H9 (cell line): ENCODE measurements at regions not wholly inside any gene's neighbourhood (a gene's known extent, or its start where the extent isn't known, plus 50 kb on each side); places are given as distances from the start of the nearest gene placed in this dataset.

Experiments
- DNase-seq: peaks from one replicate; pipeline ENCODE4 v3.0.0-alpha.2; 2017
- H2AFZ ChIP-seq: one replicate; pipeline ENCODE4 v1.6.1; 2013; ENCODE audit warnings: mild to moderate bottlenecking, low read length, control low read depth, moderate library complexity
- H2AK5ac ChIP-seq: 2 replicates; pipeline ENCODE4 v1.6.1; 2013; ENCODE audit warnings: low read length, control low read depth, mixed read lengths; ENCODE audit not compliant: insufficient read length
- H2BK120ac ChIP-seq: one replicate; pipeline ENCODE4 v1.6.1; 2013; ENCODE audit warnings: low read depth, mild to moderate bottlenecking, low read length, control low read depth, inconsistent platforms; ENCODE audit not compliant: poor library complexity, severe bottlenecking
- H2BK12ac ChIP-seq: 2 replicates; pipeline ENCODE4 v1.6.1; 2013; ENCODE audit warnings: low read length, control low read depth, mixed read lengths, low read depth; ENCODE audit not compliant: insufficient read length
- H2BK15ac ChIP-seq: 2 replicates; pipeline ENCODE4 v1.6.1; 2013; ENCODE audit warnings: low read depth, low read length, control low read depth
- H2BK20ac ChIP-seq: one replicate; pipeline ENCODE4 v1.6.1; 2013; ENCODE audit warnings: low read depth, mild to moderate bottlenecking, low read length, control low read depth, inconsistent platforms; ENCODE audit not compliant: poor library complexity, severe bottlenecking
- H2BK5ac ChIP-seq: 2 replicates; pipeline ENCODE4 v1.6.1; 2013; ENCODE audit warnings: low read length, control low read depth, mixed read lengths; ENCODE audit not compliant: insufficient read length
- H3K14ac ChIP-seq: 2 replicates; pipeline ENCODE4 v1.6.1; 2013; ENCODE audit warnings: low read length, control low read depth; ENCODE audit not compliant: insufficient read depth
- H3K18ac ChIP-seq: 2 replicates; pipeline ENCODE4 v1.6.1; 2013; ENCODE audit warnings: low read depth, mild to moderate bottlenecking, mixed read lengths, low read length, control low read depth; ENCODE audit not compliant: insufficient read length
- H3K23ac ChIP-seq: 2 replicates; pipeline ENCODE4 v1.6.1; 2013; ENCODE audit warnings: low read length, control low read depth, mixed read lengths, low read depth; ENCODE audit not compliant: insufficient read length
- H3K23me2 ChIP-seq: 2 replicates; pipeline ENCODE4 v1.6.1; 2013; ENCODE audit warnings: low read depth, mild to moderate bottlenecking, mixed read lengths, low read length, control low read depth; ENCODE audit not compliant: insufficient read length, poor library complexity, severe bottlenecking
- H3K27ac ChIP-seq: 2 replicates; pipeline ENCODE4 v1.5.1; 2013; ENCODE audit warnings: low read length, control low read depth, mixed read lengths, low read depth; ENCODE audit not compliant: insufficient read length
- H3K27me3 ChIP-seq: 2 replicates; pipeline ENCODE4 v1.6.1; 2013; ENCODE audit warnings: low read length, control low read depth, inconsistent platforms; ENCODE audit not compliant: insufficient read depth
- H3K4ac ChIP-seq: 2 replicates; pipeline ENCODE4 v1.6.1; 2013; ENCODE audit warnings: low read depth, mild to moderate bottlenecking, control low read depth, inconsistent platforms, low read length, moderate library complexity
- H3K4me1 ChIP-seq: 2 replicates; pipeline ENCODE4 v1.6.1; 2013; ENCODE audit warnings: low read length, control low read depth, inconsistent platforms; ENCODE audit not compliant: insufficient read depth
- H3K4me2 ChIP-seq: 2 replicates; pipeline ENCODE4 v1.6.1; 2013; ENCODE audit warnings: low read length, control low read depth, mixed read lengths; ENCODE audit not compliant: insufficient read length, insufficient read depth
- H3K56ac ChIP-seq: 2 replicates; pipeline ENCODE4 v1.6.1; 2013; ENCODE audit warnings: low read depth, mild to moderate bottlenecking, mixed read lengths, low read length, control low read depth; ENCODE audit not compliant: insufficient read length
- H3K79me1 ChIP-seq: 2 replicates; pipeline ENCODE4 v1.6.1; 2013; ENCODE audit warnings: low read depth, mild to moderate bottlenecking, moderate library complexity, low read length, control low read depth, inconsistent platforms; ENCODE audit not compliant: insufficient read depth, poor library complexity, severe bottlenecking
- H3K79me2 ChIP-seq: 2 replicates; pipeline ENCODE4 v1.6.1; 2013; ENCODE audit warnings: low read length, control low read depth, inconsistent platforms; ENCODE audit not compliant: insufficient read depth
- H3K9ac ChIP-seq: 2 replicates; pipeline ENCODE4 v1.6.1; 2013; ENCODE audit warnings: low read length, control low read depth, mixed read lengths; ENCODE audit not compliant: insufficient read length; ENCODE audit errors: extremely low read depth
- H3K9me3 ChIP-seq: one replicate; pipeline ENCODE4 v1.6.1; 2013; ENCODE audit warnings: low read depth, low read length, inconsistent platforms; ENCODE audit not compliant: control insufficient read depth
- H3T11ph ChIP-seq: one replicate; pipeline ENCODE4 v1.6.1; 2013; ENCODE audit warnings: mild to moderate bottlenecking, low read length, control low read depth, inconsistent platforms
- H4K20me1 ChIP-seq: one replicate; pipeline ENCODE4 v1.6.1; 2013; ENCODE audit not compliant: control insufficient read depth, insufficient read length, insufficient read depth
- H4K5ac ChIP-seq: 2 replicates; pipeline ENCODE4 v1.6.1; 2013; ENCODE audit warnings: low read depth, mild to moderate bottlenecking, mixed read lengths, low read length, control low read depth; ENCODE audit not compliant: insufficient read length
- H4K8ac ChIP-seq: replicated peaks from 2 replicates; pipeline ENCODE4 v1.6.1; 2013; ENCODE audit warnings: low read length, control low read depth, mixed read lengths, low read depth; ENCODE audit not compliant: insufficient read length
- H4K91ac ChIP-seq: 2 replicates; pipeline ENCODE4 v1.6.1; 2013; ENCODE audit warnings: low read depth, mild to moderate bottlenecking, moderate library complexity, mixed read lengths, low read length, control low read depth; ENCODE audit not compliant: insufficient read length
- H3K27ac Mint-ChIP-seq, 3 experiments: 2 replicates in 2 of 3; 3 replicates in 1 of 3; pipeline ENCODE4 v1.8.0; 2020 to 2021; ENCODE audit warnings: mixed read lengths in 3 of 3, mild to moderate bottlenecking in 1 of 3, moderate library complexity in 1 of 3
- H3K27me3 Mint-ChIP-seq: 2 replicates; pipeline ENCODE4 v1.8.0; 2021; ENCODE audit warnings: low read depth, mild to moderate bottlenecking, moderate library complexity, mixed read lengths
- H3K36me3 Mint-ChIP-seq, 3 experiments: 2 replicates in 2 of 3; 3 replicates in 1 of 3; pipeline ENCODE4 v1.8.0; 2020 to 2021; ENCODE audit warnings: low read depth in 3 of 3, mixed read lengths in 3 of 3; ENCODE audit not compliant: insufficient read depth in 1 of 3
- H3K4me1 Mint-ChIP-seq, 2 experiments: 2 replicates each; pipeline ENCODE4 v1.8.0; 2020; ENCODE audit warnings: mixed read lengths in 2 of 2
- H3K4me3 Mint-ChIP-seq, 2 experiments: 2 replicates in 1 of 2; 3 replicates in 1 of 2; pipeline ENCODE4 v1.8.0; 2020 to 2021; ENCODE audit warnings: mild to moderate bottlenecking in 2 of 2, mixed read lengths in 2 of 2, moderate library complexity in 1 of 2
- H3K9me3 Mint-ChIP-seq, 2 experiments: 2 replicates in 1 of 2; 3 replicates in 1 of 2; pipeline ENCODE4 v1.8.0; 2020; ENCODE audit warnings: mild to moderate bottlenecking in 2 of 2, mixed read lengths in 2 of 2, moderate library complexity in 1 of 2
- WGBS: extraction: QIAGEN DNeasy Blood & Tissue Kit; methylation state at CpG from one replicate; pipeline ENCODE4 v1.1.7; 2013; ENCODE audit warnings: missing lambda C conversion rate, low lambda C conversion rate, mixed read lengths; ENCODE audit not compliant: insufficient read length; ENCODE audit errors: extremely low coverage; 5-methylcytosine and 5-hydroxymethylcytosine counted together
- TF ChIP-seq, protein P1 (sequence below): fragments of 200-600 bp; sonication (generic); conservative IDR thresholded peaks from 3 replicates; pipeline ENCODE4 v1.8.0; 2021; ENCODE audit warnings: antibody characterized with exemption, mild to moderate bottlenecking

DNA sequence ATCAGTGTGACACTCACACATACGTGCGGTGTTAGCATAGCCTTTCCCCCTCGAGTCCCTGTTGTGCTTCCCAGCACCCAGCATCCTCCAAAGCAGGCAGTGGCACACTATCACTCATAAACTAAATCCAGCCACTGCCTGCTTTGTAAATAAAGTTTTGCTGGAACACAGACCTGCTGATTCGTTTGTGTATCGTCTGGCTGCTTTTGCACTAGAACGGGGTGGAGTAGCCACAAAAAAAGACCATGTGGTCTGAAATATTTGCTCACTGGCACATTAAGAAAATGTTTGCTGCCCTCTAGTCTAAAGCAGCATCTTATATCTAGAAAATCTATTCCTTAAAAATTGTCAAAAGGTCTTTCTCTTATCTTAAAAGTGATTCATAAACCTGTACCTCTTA lies 341.2 kb upstream of the ZFHX3 start:
- no peak overlapping the region for H4K91ac ChIP-seq
- no peak overlapping the region for H3K23ac ChIP-seq
- no peak overlapping the region for H3K27ac ChIP-seq
- H2BK120ac ChIP-seq: no peak overlapping the region
- no peak overlapping the region for H3K4me2 ChIP-seq
- H3K14ac ChIP-seq: no peak overlapping the region
- DNase-seq: no peak
- no peaks in the 10 kb centered on the region for H3K9me3 ChIP-seq
- no peaks in the 10 kb centered on the region for H3K79me2 ChIP-seq
- H4K5ac ChIP-seq: no peak overlapping the region
- no peaks in the 10 kb centered on the region for H3K79me1 ChIP-seq
- no peak overlapping the region for H3K4me3 Mint-ChIP-seq
- peaks cover 3% of the 10 kb centered on the region for H3K27me3 Mint-ChIP-seq
- H2AFZ ChIP-seq: no peak overlapping the region
- TF ChIP-seq, protein P1, sequence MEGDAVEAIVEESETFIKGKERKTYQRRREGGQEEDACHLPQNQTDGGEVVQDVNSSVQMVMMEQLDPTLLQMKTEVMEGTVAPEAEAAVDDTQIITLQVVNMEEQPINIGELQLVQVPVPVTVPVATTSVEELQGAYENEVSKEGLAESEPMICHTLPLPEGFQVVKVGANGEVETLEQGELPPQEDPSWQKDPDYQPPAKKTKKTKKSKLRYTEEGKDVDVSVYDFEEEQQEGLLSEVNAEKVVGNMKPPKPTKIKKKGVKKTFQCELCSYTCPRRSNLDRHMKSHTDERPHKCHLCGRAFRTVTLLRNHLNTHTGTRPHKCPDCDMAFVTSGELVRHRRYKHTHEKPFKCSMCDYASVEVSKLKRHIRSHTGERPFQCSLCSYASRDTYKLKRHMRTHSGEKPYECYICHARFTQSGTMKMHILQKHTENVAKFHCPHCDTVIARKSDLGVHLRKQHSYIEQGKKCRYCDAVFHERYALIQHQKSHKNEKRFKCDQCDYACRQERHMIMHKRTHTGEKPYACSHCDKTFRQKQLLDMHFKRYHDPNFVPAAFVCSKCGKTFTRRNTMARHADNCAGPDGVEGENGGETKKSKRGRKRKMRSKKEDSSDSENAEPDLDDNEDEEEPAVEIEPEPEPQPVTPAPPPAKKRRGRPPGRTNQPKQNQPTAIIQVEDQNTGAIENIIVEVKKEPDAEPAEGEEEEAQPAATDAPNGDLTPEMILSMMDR: no peak
- H3K4me1 ChIP-seq: no peaks in the 10 kb centered on the region
- peaks cover 8 to 10% of the 10 kb centered on the region in 2 experiments; a peak in 3 of 4 replicates for H3K4me1 Mint-ChIP-seq
- H2AK5ac ChIP-seq: no peak overlapping the region
- no peak overlapping the region for H3T11ph ChIP-seq
- no peaks in the 10 kb centered on the region for H3K36me3 Mint-ChIP-seq
- H3K9me3 Mint-ChIP-seq: no peaks in the 10 kb centered on the region
- H2BK12ac ChIP-seq: no peak overlapping the region
- no peak overlapping the region for H3K56ac ChIP-seq
- no peak overlapping the region for H3K9ac ChIP-seq
- H3K4ac ChIP-seq: no peak overlapping the region
- H3K18ac ChIP-seq: no peak overlapping the region
- no peak overlapping the region for H2BK15ac ChIP-seq
- no peak overlapping the region for H2BK5ac ChIP-seq
- no CpG with 5 or more reads among the region's 6 CpGs for WGBS
- no peak overlapping the region for H4K8ac ChIP-seq
- H3K27ac Mint-ChIP-seq: no peak overlapping the region
- no peaks in the 10 kb centered on the region for H3K23me2 ChIP-seq
- no peaks in the 10 kb centered on the region for H4K20me1 ChIP-seq
- H3K27me3 ChIP-seq: no peaks in the 10 kb centered on the region
- H2BK20ac ChIP-seq: no peak overlapping the region
